NCI-H345 treated with DMSO at 0.1 percent for 48 hours (cell line): ENCODE measurements at regions not wholly inside any gene's neighbourhood (a gene's known extent, or its start where the extent isn't known, plus 50 kb on each side); places are given as distances from the start of the nearest gene placed in this dataset.

Experiments
- DNase-seq: peaks from one replicate; lab custom pipeline; 2025; ENCODE audit not compliant: unreplicated experiment; lab: John Stamatoyannopoulos, UW

- no peak for DNase-seq
Observed at GRCh38 chr18:78579854-78580577, 399.6 kb upstream of the SALL3 start.

- DNase-seq, result no peak
Observed at GRCh38 chr18:78580835-78581339, 398.7 kb upstream of the SALL3 start.

GRCh38 chr18:78582181-78582709, 397.4 kb upstream of the SALL3 start:
- DNase-seq, result no peak

- DNase-seq, result no peak
Observed at GRCh38 chr18:78582898-78583738, 396.5 kb upstream of the SALL3 start.

- DNase-seq, result no peak
Observed at GRCh38 chr18:78583739-78584458, 395.7 kb upstream of the SALL3 start.

- DNase-seq, result no peak
Observed at GRCh38 chr18:78584459-78585022, 395.1 kb upstream of the SALL3 start.

- DNase-seq, result no peak
Observed at GRCh38 chr18:78586586-78586985, 393.0 kb upstream of the SALL3 start.

- DNase-seq, result no peak
Observed at GRCh38 chr18:78587096-78587495, 392.5 kb upstream of the SALL3 start.

GRCh38 chr18:78587626-78588600, 391.7 kb upstream of the SALL3 start:
- no peak for DNase-seq

GRCh38 chr18:78589916-78590437, 389.6 kb upstream of the SALL3 start:
- DNase-seq, result no peak

- no peak for DNase-seq
Observed at GRCh38 chr18:78595453-78595852, 384.2 kb upstream of the SALL3 start.

- no peak for DNase-seq
Observed at GRCh38 chr18:78595924-78596573, 383.6 kb upstream of the SALL3 start.

- DNase-seq, result no peak
Observed at GRCh38 chr18:78596794-78597345, 382.7 kb upstream of the SALL3 start.

GRCh38 chr18:78601349-78601748, 378.3 kb upstream of the SALL3 start:
- DNase-seq, result no peak

GRCh38 chr18:78601923-78602322, 377.7 kb upstream of the SALL3 start:
- no peak for DNase-seq

- no peak for DNase-seq
Observed at GRCh38 chr18:78602430-78602829, 377.2 kb upstream of the SALL3 start.

- no peak for DNase-seq
Observed at GRCh38 chr18:78603102-78603983, 376.3 kb upstream of the SALL3 start.

- DNase-seq, result no peak
Observed at GRCh38 chr18:78605255-78605654, 374.4 kb upstream of the SALL3 start.
